ENCODE measurements at regions not wholly inside any gene's neighbourhood (a gene's known extent, or its start where the extent isn't known, plus 50 kb on each side); places are given as distances from the start of the nearest gene placed in this dataset.

GRCh38 chr12:107377596-107378385 lies 284.4 kb upstream of the CRY1 start:
- Histone ChIP-seq H3K36me3 (ENCODE audit: control insufficient read depth in 2 of 2, extremely low read depth in 1 of 2, insufficient read depth in 2 of 2, low read length in 2 of 2) (no peaks in the 10 kb centered on the region), H3K4me1 (ENCODE audit: control insufficient read depth, extremely low read depth, insufficient read depth, low read length) (no peaks in the 10 kb centered on the region), H3K27me3 (ENCODE audit: control insufficient read depth in 2 of 2, insufficient read depth in 2 of 2, low read length in 2 of 2) (no peaks in the 10 kb centered on the region), H3K4me3 (replicated peaks in 1 of 3; ENCODE audit: insufficient read depth in 1 of 3, low read depth in 1 of 3, low read length in 3 of 3) (no peak overlapping the region), H3K4me2 (ENCODE audit: insufficient read depth, low read length) (no peak overlapping the region), H4K20me1 (replicated peaks; ENCODE audit: control insufficient read depth, extremely low read depth, insufficient read depth, low read length) (no peaks in the 10 kb centered on the region), H2AFZ (ENCODE audit: low read depth, low read length) (no peak overlapping the region), H3K79me2 (ENCODE audit: control insufficient read depth, insufficient read depth, low read length) (no peaks in the 10 kb centered on the region), H3K9ac (replicated peaks; ENCODE audit: extremely low read depth, insufficient read depth, low read length) (no peak overlapping the region), H3K27ac (ENCODE audit: insufficient read depth, low read depth, low read length) (no peak overlapping the region), H3K9me3 (replicated peaks; ENCODE audit: control insufficient read depth, insufficient read depth, low read length) (no peaks in the 10 kb centered on the region), H3K9me1 (replicated peaks; ENCODE audit: control insufficient read depth, extremely low read depth, insufficient read depth, low read length) (no peaks in the 10 kb centered on the region)
- no TSS peak for BruUV-seq (replicated peaks)
- dilution Hi-C loops (cut with MboI; ENCODE audit: extremely low pct_ligation_motif_present, low sequenced_read_pairs) (no loop called here), intact Hi-C loops (cut with micrococcal nuclease) (no loop called here)
- FAIRE-seq (no peak), DNase-seq (ENCODE audit: low read depth, low spot score) (no peak)
- TF ChIP-seq POLR2AphosphoS5 (IDR thresholded peaks at IDR 0.05; ENCODE audit: insufficient read depth, low read depth, low read length), result no peak
- no peak for TF ChIP-seq POLR2A (IDR thresholded peaks at IDR 0.05; ENCODE audit: low read depth, low read length)
- no peak for TF ChIP-seq EZH2 (IDR thresholded peaks at IDR 0.05; ENCODE audit: borderline replicate concordance, low read depth, low read length, severe bottlenecking)
- TF ChIP-seq FOS (IDR thresholded peaks at IDR 0.05; ENCODE audit: borderline replicate concordance, insufficient read depth, low read length), result no peak
- TF ChIP-seq GATA2 (IDR thresholded peaks at IDR 0.05; ENCODE audit: insufficient read depth, insufficient read length, low read depth, low read length), result no peak
- TF ChIP-seq JUN (IDR thresholded peaks at IDR 0.05; ENCODE audit: borderline replicate concordance, insufficient read depth, insufficient read length, low read depth), result no peak
- TF ChIP-seq MAX (IDR thresholded peaks at IDR 0.05; ENCODE audit: insufficient read depth, insufficient read length), result no peak
- ChIA-PET CTCF (no interaction called here), POLR2A (no interaction called here)

- no peaks in the 10 kb centered on the region for H3K9me3 ChIP-seq (replicated peaks; ENCODE audit: control insufficient read depth, insufficient read depth, low read length)
- no peak overlapping the region for H3K4me2 ChIP-seq (ENCODE audit: insufficient read depth, low read length)
- no peak overlapping the region for H3K27ac ChIP-seq (ENCODE audit: insufficient read depth, low read depth, low read length)
- H2AFZ ChIP-seq (ENCODE audit: low read depth, low read length), result no peak overlapping the region
- no peaks in the 10 kb centered on the region for H3K9me1 ChIP-seq (replicated peaks; ENCODE audit: control insufficient read depth, extremely low read depth, insufficient read depth, low read length)
- no peak for TF ChIP-seq EZH2 (IDR thresholded peaks at IDR 0.05; ENCODE audit: borderline replicate concordance, low read depth, low read length, severe bottlenecking)
- TF ChIP-seq JUN (IDR thresholded peaks at IDR 0.05; ENCODE audit: borderline replicate concordance, insufficient read depth, insufficient read length, low read depth), result no peak
- TF ChIP-seq FOS (IDR thresholded peaks at IDR 0.05; ENCODE audit: borderline replicate concordance, insufficient read depth, low read length), result no peak
- TF ChIP-seq POLR2A (IDR thresholded peaks at IDR 0.05; ENCODE audit: low read depth, low read length), result no peak
- no peak for TF ChIP-seq GATA2 (IDR thresholded peaks at IDR 0.05; ENCODE audit: insufficient read depth, insufficient read length, low read depth, low read length)
- no peak for TF ChIP-seq MAX (IDR thresholded peaks at IDR 0.05; ENCODE audit: insufficient read depth, insufficient read length)
- no peak for TF ChIP-seq MYC (IDR thresholded peaks at IDR 0.05; ENCODE audit: low read depth, low read length)
- no peak for TF ChIP-seq POLR2AphosphoS5 (IDR thresholded peaks at IDR 0.05; ENCODE audit: insufficient read depth, low read depth, low read length)
- no peak for TF ChIP-seq CTCF (IDR thresholded peaks at IDR 0.05; ENCODE audit: extremely low read depth in 1 of 2, insufficient read depth in 1 of 2, low read depth in 1 of 2, low read length in 2 of 2)
- no peak overlapping the region for H3K9ac ChIP-seq (replicated peaks; ENCODE audit: extremely low read depth, insufficient read depth, low read length)
- ChIA-PET CTCF (no interaction called here), POLR2A (no interaction called here)
- FAIRE-seq (no peak), DNase-seq (ENCODE audit: low read depth, low spot score) (no peak)
- no peaks in the 10 kb centered on the region for H4K20me1 ChIP-seq (replicated peaks; ENCODE audit: control insufficient read depth, extremely low read depth, insufficient read depth, low read length)
- H3K36me3 ChIP-seq (ENCODE audit: control insufficient read depth in 2 of 2, extremely low read depth in 1 of 2, insufficient read depth in 2 of 2, low read length in 2 of 2), result no peaks in the 10 kb centered on the region
- H3K79me2 ChIP-seq (ENCODE audit: control insufficient read depth, insufficient read depth, low read length), result no peaks in the 10 kb centered on the region
- H3K4me1 ChIP-seq (ENCODE audit: control insufficient read depth, extremely low read depth, insufficient read depth, low read length), result no peaks in the 10 kb centered on the region
- H3K27me3 ChIP-seq (ENCODE audit: control insufficient read depth in 2 of 2, insufficient read depth in 2 of 2, low read length in 2 of 2), result no peaks in the 10 kb centered on the region
- dilution Hi-C loops (cut with MboI; ENCODE audit: extremely low pct_ligation_motif_present, low sequenced_read_pairs), result no loop called here
- no peak overlapping the region for H3K4me3 ChIP-seq (replicated peaks in 1 of 3; ENCODE audit: insufficient read depth in 1 of 3, low read depth in 1 of 3, low read length in 3 of 3)
- intact Hi-C loops (cut with micrococcal nuclease), result no loop called here
- BruUV-seq (replicated peaks), result no TSS peak
Observed at GRCh38 chr12:107378609-107379008, 285.3 kb upstream of the CRY1 start.
